Right atrium auricular region (tissue), 2 donors: ENCODE measurements at regions not wholly inside any gene's neighbourhood (a gene's known extent, or its start where the extent isn't known, plus 50 kb on each side); places are given as distances from the start of the nearest gene placed in this dataset.

Experiments
- DNase-seq: peaks from one replicate; pipeline ENCODE4 v3.0.0-alpha.2; 2019; ENCODE audit warnings: low spot score
- H3K27ac ChIP-seq, 2 donors: fragments of 200-600 bp; sonication (generic); 1 replicate in 1 of 2; 2 replicates in 1 of 2; pipeline ENCODE4 v1.5.1; 2016 to 2019
- H3K27me3 ChIP-seq, 2 donors: fragments of 200-600 bp; sonication (generic); one replicate each; pipeline versions ENCODE4 v1.5.1 to v1.6.0; 2017 to 2019
- H3K36me3 ChIP-seq: fragments of 200-600 bp; sonication (generic); one replicate; pipeline ENCODE4 v1.5.1; 2016
- H3K4me1 ChIP-seq, 2 donors: fragments of 200-600 bp; sonication (generic); one replicate each; pipeline versions ENCODE4 v1.5.1 to v1.6.0; 2017 to 2019
- H3K4me3 ChIP-seq, 2 donors: fragments of 200-600 bp; sonication (generic); 1 replicate in 1 of 2; 2 replicates in 1 of 2; pipeline ENCODE4 v1.5.1; 2017 to 2019; ENCODE audit warnings: mild to moderate bottlenecking in 1 of 2, moderate library complexity in 1 of 2
- H3K9me3 ChIP-seq, 2 donors: fragments of 200-600 bp; sonication (generic); one replicate each; pipeline ENCODE4 v1.5.1; 2019
- TF ChIP-seq, protein P1 (sequence below), 2 donors: fragments of 200-600 bp; sonication (generic); IDR thresholded peaks; one replicate each; pipeline ENCODE4 v1.5.1; 2019; ENCODE audit warnings: antibody characterized with exemption in 2 of 2

DNA sequence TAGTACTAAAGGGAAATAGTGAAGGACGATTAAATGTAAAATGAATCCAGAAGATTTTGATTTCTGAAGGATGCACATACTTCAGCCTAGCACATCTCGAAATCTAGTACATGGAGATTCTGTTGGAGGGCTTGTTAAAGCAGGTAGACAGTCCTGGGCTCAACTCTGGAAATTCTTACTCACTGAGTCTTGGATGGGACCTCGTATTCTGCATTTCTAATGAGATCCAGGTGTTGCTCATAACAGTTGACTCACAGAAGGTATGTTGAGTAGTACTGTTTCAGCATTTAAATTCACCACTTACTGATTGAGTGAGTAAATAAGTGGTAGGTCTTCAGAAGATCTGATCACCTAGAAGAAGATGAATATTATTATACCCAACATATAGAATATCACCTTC lies 623.4 kb upstream of the SGO1 start:
- DNase-seq: no peak
- Histone ChIP-seq H3K4me1 (no peaks in the 10 kb centered on the region), H3K4me3 (no peak overlapping the region), H3K27me3 (no peaks in the 10 kb centered on the region), H3K9me3 (peaks cover 0 to 5% of the 10 kb centered on the region in 2 donors), H3K36me3 (no peaks in the 10 kb centered on the region), H3K27ac (no peak overlapping the region)
- TF ChIP-seq, protein P1, sequence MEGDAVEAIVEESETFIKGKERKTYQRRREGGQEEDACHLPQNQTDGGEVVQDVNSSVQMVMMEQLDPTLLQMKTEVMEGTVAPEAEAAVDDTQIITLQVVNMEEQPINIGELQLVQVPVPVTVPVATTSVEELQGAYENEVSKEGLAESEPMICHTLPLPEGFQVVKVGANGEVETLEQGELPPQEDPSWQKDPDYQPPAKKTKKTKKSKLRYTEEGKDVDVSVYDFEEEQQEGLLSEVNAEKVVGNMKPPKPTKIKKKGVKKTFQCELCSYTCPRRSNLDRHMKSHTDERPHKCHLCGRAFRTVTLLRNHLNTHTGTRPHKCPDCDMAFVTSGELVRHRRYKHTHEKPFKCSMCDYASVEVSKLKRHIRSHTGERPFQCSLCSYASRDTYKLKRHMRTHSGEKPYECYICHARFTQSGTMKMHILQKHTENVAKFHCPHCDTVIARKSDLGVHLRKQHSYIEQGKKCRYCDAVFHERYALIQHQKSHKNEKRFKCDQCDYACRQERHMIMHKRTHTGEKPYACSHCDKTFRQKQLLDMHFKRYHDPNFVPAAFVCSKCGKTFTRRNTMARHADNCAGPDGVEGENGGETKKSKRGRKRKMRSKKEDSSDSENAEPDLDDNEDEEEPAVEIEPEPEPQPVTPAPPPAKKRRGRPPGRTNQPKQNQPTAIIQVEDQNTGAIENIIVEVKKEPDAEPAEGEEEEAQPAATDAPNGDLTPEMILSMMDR (IDR thresholded peaks at IDR 0.05): no peak

DNA sequence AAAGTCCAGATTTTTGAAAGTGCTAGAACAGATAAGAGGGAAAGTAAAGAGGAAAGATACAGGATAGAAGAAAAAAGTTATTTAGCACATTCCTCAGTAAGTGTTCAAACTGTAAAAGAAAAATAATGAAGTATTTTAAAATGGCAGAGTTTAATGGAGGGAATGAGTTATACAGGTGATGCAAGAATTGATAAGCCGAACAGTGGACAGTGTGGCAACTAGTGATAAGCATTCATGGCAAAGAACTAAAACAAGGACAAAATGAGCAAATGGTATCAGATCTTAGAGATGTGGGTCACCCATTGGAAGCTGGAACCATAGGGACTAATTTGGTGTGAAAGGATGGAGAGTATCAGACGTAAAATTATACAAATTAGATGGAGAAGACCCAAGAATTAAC lies 622.9 kb upstream of the SGO1 start:
- H3K4me3 ChIP-seq: no peak overlapping the region
- DNase-seq: no peak
- H3K36me3 ChIP-seq: no peaks in the 10 kb centered on the region
- no peaks in the 10 kb centered on the region for H3K4me1 ChIP-seq
- H3K27ac ChIP-seq: no peak overlapping the region
- TF ChIP-seq, protein P1 (IDR thresholded peaks at IDR 0.05): no peak
- H3K27me3 ChIP-seq: no peaks in the 10 kb centered on the region
- H3K9me3 ChIP-seq: peaks cover 0 to 5% of the 10 kb centered on the region in 2 donors

DNA sequence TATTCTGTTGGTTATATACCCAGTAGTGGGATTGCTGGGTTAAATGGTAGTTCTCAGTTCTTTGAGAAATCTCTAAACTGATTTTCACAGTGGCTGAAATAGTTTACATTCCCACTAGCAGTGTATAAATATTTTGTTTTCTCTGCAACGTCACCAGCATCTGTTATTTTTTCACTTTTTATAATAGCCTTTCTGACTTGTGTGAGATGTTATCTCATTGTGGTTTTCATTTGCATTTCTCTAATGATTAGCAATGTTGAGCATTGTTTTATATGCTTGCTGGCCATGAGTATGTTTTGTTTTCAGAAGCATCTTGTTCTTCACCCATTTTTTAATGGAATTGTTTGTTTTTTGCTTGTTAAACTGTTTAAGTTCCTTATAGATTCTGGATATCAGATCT lies 612.7 kb upstream of the SGO1 start:
- TF ChIP-seq, protein P1 (IDR thresholded peaks at IDR 0.05): no peak
- peaks cover 0 to 15% of the 10 kb centered on the region in 2 donors for H3K9me3 ChIP-seq
- no peak overlapping the region for H3K4me3 ChIP-seq
- H3K27me3 ChIP-seq: no peaks in the 10 kb centered on the region
- no peaks in the 10 kb centered on the region for H3K36me3 ChIP-seq
- DNase-seq: no peak
- H3K4me1 ChIP-seq: no peaks in the 10 kb centered on the region
- no peak overlapping the region for H3K27ac ChIP-seq

DNA sequence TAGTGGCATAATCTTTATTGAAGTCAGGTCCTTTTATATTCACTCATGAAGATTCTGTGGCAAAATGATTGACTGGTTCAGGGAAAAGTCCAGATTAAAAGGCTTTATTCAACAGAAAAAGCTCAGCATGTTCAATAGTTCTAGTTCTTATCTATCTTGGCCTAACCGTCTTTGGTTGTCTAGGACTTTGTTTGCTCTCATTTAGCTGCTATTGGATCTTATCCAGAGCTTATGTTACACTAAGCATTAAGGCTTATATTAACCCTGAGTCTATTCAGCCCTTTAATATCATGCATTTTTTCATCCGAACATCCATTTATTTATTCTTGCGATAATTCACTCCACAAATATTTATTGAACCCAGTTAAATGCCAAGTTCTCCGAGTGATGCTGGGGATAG lies 601.0 kb upstream of the SGO1 start:
- Histone ChIP-seq H3K27me3 (no peaks in the 10 kb centered on the region), H3K4me3 (no peak overlapping the region), H3K36me3 (no peaks in the 10 kb centered on the region), H3K4me1 (no peaks in the 10 kb centered on the region), H3K9me3 (peaks cover 0 to 5% of the 10 kb centered on the region in 2 donors), H3K27ac (no peak overlapping the region)
- TF ChIP-seq, protein P1 (IDR thresholded peaks at IDR 0.05): no peak
- DNase-seq: no peak

DNA sequence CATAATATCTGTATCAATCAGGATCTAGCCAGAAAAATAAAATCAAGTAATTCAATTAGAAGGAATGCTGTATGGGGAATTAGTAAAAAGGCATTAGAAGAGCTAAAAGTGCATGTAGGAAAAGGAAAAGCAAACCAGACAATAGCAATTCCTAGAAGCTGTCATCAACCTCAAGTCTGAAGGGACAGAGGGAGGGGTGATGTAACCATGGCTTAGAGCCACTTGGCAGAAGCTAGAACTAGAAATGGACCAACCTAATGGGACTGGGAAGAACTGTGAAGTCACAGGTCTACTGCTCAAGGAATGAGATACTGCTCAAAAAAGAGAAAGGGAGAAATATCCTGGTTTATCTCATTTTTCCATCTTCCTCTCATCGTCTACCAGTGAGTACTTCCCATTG lies 590.7 kb upstream of the SGO1 start:
- TF ChIP-seq, protein P1 (IDR thresholded peaks at IDR 0.05): no peak
- H3K4me1 ChIP-seq: no peaks in the 10 kb centered on the region
- H3K27me3 ChIP-seq: no peaks in the 10 kb centered on the region
- H3K9me3 ChIP-seq: no peaks in the 10 kb centered on the region
- no peak overlapping the region for H3K4me3 ChIP-seq
- H3K27ac ChIP-seq: no peak overlapping the region
- DNase-seq: no peak
- no peaks in the 10 kb centered on the region for H3K36me3 ChIP-seq

DNA sequence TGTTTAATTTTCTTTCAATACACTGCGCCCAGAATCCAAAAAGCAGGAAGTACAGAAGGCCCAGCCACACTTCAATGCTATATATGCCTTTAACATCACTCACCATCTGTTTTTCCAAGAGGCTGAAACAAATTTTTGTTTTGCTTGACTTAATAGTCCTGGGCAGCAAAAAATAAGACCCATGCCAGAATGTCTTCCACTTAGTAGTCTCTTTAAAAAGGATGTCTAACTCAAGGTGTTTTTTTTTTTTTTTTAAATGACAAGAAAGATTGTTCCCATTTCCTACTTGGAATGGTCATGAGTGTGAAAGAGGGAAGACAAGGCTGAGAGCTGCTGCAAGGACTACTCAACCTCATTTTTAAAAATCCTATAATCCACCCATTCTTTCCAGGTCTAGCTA lies 590.3 kb upstream of the SGO1 start:
- H3K27me3 ChIP-seq: no peaks in the 10 kb centered on the region
- TF ChIP-seq, protein P1 (IDR thresholded peaks at IDR 0.05): no peak
- no peaks in the 10 kb centered on the region for H3K9me3 ChIP-seq
- H3K36me3 ChIP-seq: no peaks in the 10 kb centered on the region
- no peaks in the 10 kb centered on the region for H3K4me1 ChIP-seq
- no peak overlapping the region for H3K27ac ChIP-seq
- no peak overlapping the region for H3K4me3 ChIP-seq
- DNase-seq: no peak
